ENCODE measurements at regions not wholly inside any gene's neighbourhood (a gene's known extent, or its start where the extent isn't known, plus 50 kb on each side); places are given as distances from the start of the nearest gene placed in this dataset.

- TF ChIP-seq RNF2 (IDR thresholded peaks at IDR 0.05; ENCODE audit: borderline replicate concordance, low read depth, low read length, missing control alignments, poor library complexity, severe bottlenecking) (no peak), ASH2L (IDR thresholded peaks at IDR 0.05; ENCODE audit: low read length) (no peak)
These were observed 1375.6 kb upstream of the TENM4 start (continued) for GRCh38 chr11:80816454-80816847.

All from H1 (cell line).